ENCODE measurements at regions not wholly inside any gene's neighbourhood (a gene's known extent, or its start where the extent isn't known, plus 50 kb on each side); places are given as distances from the start of the nearest gene placed in this dataset.

DNA sequence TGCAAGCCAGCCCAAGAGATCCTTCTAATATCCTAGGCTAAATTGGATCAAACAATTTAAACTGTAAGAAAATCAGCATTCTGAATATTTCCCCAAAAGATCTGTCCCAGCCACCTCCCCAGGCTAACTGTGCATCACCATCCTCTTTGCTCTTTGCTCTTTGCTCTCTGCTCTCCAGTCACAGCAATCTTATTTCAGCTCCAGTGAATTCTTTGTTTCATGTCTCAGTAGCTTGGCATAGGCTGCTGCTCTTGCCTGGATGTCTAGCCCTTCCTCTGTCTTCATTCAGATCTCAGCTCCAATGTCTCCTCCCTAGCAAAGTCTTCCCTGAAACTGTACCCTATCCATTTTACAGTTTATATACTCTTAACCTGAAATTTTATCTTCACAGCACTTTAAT, 399.8 kb upstream of the USP15 start:
- H4K5ac ChIP-seq (ENCODE audit: insufficient read length, low read depth, low read length) = no peak overlapping the region
- no peak overlapping the region for H2BK12ac ChIP-seq (ENCODE audit: low read depth, low read length)
- 0 out of 2 replicates have a peak overlapping the region, but pooled peaks have one; percentile 42 for H2AFZ ChIP-seq (ENCODE audit: low read length)
- H3K4ac ChIP-seq (replicated peaks; ENCODE audit: insufficient read length, low read depth, low read length) = no peak overlapping the region
- no peak overlapping the region for H3K27ac ChIP-seq (ENCODE audit: low read depth, low read length)
- no peaks in the 10 kb centered on the region for H3K4me1 ChIP-seq (replicated peaks in 1 of 4; ENCODE audit: control insufficient read depth in 3 of 4, insufficient read depth in 4 of 4, low read length in 3 of 4)
- ChIA-PET CTCF (ENCODE audit: partially characterized antibody) (no interaction called here), POLR2A (ENCODE audit: partially characterized antibody) (no interaction called here)
- H2BK5ac ChIP-seq (ENCODE audit: low read depth, low read length) = no peak overlapping the region
- H3K9ac ChIP-seq (replicated peaks in 1 of 4; ENCODE audit: extremely low read depth in 1 of 4, low read depth in 3 of 4, low read length in 3 of 4) = no peak overlapping the region
- H2BK120ac ChIP-seq (replicated peaks; ENCODE audit: low read depth, low read length) = no peak overlapping the region
- FAIRE-seq (no peak), DNase-seq (ENCODE audit: low read depth in 1 of 2, low spot score in 2 of 2) (no peak)
- H4K91ac ChIP-seq (replicated peaks; ENCODE audit: insufficient read length, low read length) = no peak overlapping the region
- no peak overlapping the region for H3K18ac ChIP-seq (ENCODE audit: extremely low read depth, low read length)
- H2BK15ac ChIP-seq (ENCODE audit: low read length) = no peak overlapping the region
- no peak overlapping the region for H3K4me2 ChIP-seq (ENCODE audit: insufficient read depth in 1 of 2, low read depth in 2 of 2, low read length in 2 of 2)
- H3K79me1 ChIP-seq (ENCODE audit: low read depth, low read length) = no peaks in the 10 kb centered on the region
- no peak overlapping the region for H3K4me3 ChIP-seq (ENCODE audit: extremely low read depth in 1 of 4, insufficient read depth in 2 of 4, low read depth in 3 of 4, low read length in 4 of 4)
- no peak overlapping the region for H3K23ac ChIP-seq (ENCODE audit: insufficient read length)
- peak overlapping the region; percentile 80 for H3K14ac ChIP-seq (ENCODE audit: insufficient read length)
- no peaks in the 10 kb centered on the region for H4K20me1 ChIP-seq (replicated peaks in 1 of 2; ENCODE audit: control insufficient read depth in 1 of 2, insufficient read depth in 2 of 2, low read length in 2 of 2)
- no peaks in the 10 kb centered on the region for H3K27me3 ChIP-seq (replicated peaks in 1 of 4; ENCODE audit: control insufficient read depth in 3 of 4, extremely low read depth in 1 of 4, insufficient read depth in 3 of 4, low read length in 3 of 4)
- no peak overlapping the region for H4K8ac ChIP-seq (ENCODE audit: extremely low read depth, insufficient read depth, low read length)
- H2BK20ac ChIP-seq (ENCODE audit: low read length) = no peak overlapping the region
- H2AK5ac ChIP-seq (ENCODE audit: low read depth, low read length) = no peak overlapping the region
- no peaks in the 10 kb centered on the region; the same call in 1 of the 2 replicates for H3K23me2 ChIP-seq (ENCODE audit: low read depth, low read length)
- H3K9me3 ChIP-seq (ENCODE audit: insufficient read depth in 2 of 2, low read depth in 1 of 2, low read length in 1 of 2) = no peaks in the 10 kb centered on the region
- H3K79me2 ChIP-seq (ENCODE audit: control insufficient read depth in 1 of 2, insufficient read depth in 2 of 2, low read length in 2 of 2) = no peaks in the 10 kb centered on the region
- no peak overlapping the region for H3K56ac ChIP-seq (replicated peaks; ENCODE audit: insufficient read length, low read depth, low read length)
- H3K36me3 ChIP-seq (ENCODE audit: control insufficient read depth in 2 of 4, insufficient read depth in 4 of 4, low read length in 3 of 4) = no peaks in the 10 kb centered on the region; a peak in 1 of 8 replicates
- TF ChIP-seq SP2 (IDR thresholded peaks at IDR 0.05; ENCODE audit: low read length) (no peak), YY1 (IDR thresholded peaks at IDR 0.05; ENCODE audit: low read depth, low read length) (no peak), SAP30 (IDR thresholded peaks at IDR 0.05; ENCODE audit: insufficient read depth, insufficient replicate concordance, low read length) (no peak), CEBPB (IDR thresholded peaks at IDR 0.05; ENCODE audit: low read depth, low read length) (no peak), SUZ12 (IDR thresholded peaks at IDR 0.05; ENCODE audit: low read length) (no peak), ZNF274 (IDR thresholded peaks at IDR 0.05; ENCODE audit: borderline replicate concordance, extremely low read depth, low read length) (no peak), KDM5A (IDR thresholded peaks at IDR 0.05; ENCODE audit: low read length) (no peak), CBX5 (IDR thresholded peaks at IDR 0.05; ENCODE audit: low read depth, low read length) (no peak), BACH1 (IDR thresholded peaks at IDR 0.05; ENCODE audit: low read length) (no peak), EP300 (IDR thresholded peaks at IDR 0.05; ENCODE audit: borderline replicate concordance in 1 of 2, low read depth in 2 of 2, low read length in 2 of 2) (no peak)
- TF ChIP-seq, protein P1, sequence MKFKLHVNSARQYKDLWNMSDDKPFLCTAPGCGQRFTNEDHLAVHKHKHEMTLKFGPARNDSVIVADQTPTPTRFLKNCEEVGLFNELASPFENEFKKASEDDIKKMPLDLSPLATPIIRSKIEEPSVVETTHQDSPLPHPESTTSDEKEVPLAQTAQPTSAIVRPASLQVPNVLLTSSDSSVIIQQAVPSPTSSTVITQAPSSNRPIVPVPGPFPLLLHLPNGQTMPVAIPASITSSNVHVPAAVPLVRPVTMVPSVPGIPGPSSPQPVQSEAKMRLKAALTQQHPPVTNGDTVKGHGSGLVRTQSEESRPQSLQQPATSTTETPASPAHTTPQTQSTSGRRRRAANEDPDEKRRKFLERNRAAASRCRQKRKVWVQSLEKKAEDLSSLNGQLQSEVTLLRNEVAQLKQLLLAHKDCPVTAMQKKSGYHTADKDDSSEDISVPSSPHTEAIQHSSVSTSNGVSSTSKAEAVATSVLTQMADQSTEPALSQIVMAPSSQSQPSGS (IDR thresholded peaks at IDR 0.05; ENCODE audit: low read length) = no peak
- TF ChIP-seq, protein P2, sequence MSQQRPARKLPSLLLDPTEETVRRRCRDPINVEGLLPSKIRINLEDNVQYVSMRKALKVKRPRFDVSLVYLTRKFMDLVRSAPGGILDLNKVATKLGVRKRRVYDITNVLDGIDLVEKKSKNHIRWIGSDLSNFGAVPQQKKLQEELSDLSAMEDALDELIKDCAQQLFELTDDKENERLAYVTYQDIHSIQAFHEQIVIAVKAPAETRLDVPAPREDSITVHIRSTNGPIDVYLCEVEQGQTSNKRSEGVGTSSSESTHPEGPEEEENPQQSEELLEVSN (IDR thresholded peaks at IDR 0.05) = no peak
- TF ChIP-seq, protein P3, sequence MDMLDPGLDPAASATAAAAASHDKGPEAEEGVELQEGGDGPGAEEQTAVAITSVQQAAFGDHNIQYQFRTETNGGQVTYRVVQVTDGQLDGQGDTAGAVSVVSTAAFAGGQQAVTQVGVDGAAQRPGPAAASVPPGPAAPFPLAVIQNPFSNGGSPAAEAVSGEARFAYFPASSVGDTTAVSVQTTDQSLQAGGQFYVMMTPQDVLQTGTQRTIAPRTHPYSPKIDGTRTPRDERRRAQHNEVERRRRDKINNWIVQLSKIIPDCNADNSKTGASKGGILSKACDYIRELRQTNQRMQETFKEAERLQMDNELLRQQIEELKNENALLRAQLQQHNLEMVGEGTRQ (IDR thresholded peaks at IDR 0.05; ENCODE audit: low read length) = no peak
